ENCODE measurements at regions not wholly inside any gene's neighbourhood (a gene's known extent, or its start where the extent isn't known, plus 50 kb on each side); places are given as distances from the start of the nearest gene placed in this dataset.

GRCh38 chr16:19948186-19949104 lies 63.8 kb upstream of the GPRC5B start:
- H3K36me3 ChIP-seq (ENCODE audit: control insufficient read depth in 2 of 4, insufficient read depth in 4 of 4, low read length in 3 of 4): no peaks in the 10 kb centered on the region; a peak in 1 of 8 replicates
- peak overlapping the region; percentile 8 for H3K56ac ChIP-seq (replicated peaks; ENCODE audit: insufficient read length, low read depth, low read length)
- peaks cover 1% of the 10 kb centered on the region; the same call in 1 of the 2 replicates for H3K23me2 ChIP-seq (ENCODE audit: low read depth, low read length)
- peak overlapping the region; percentile 76 for H3K27ac ChIP-seq (ENCODE audit: low read depth, low read length)
- peak overlapping the region; percentile 45 for H4K5ac ChIP-seq (ENCODE audit: insufficient read length, low read depth, low read length)
- peak overlapping the region; percentile 89 for H2BK5ac ChIP-seq (ENCODE audit: low read depth, low read length)
- H2BK12ac ChIP-seq (ENCODE audit: low read depth, low read length): peak overlapping the region; percentile 93
- 19% methylated on average over 8 of the region's 8 CpGs; no CpG with 5 or more reads in 1 of the 2 experiments for WGBS, 2 experiments (ENCODE audit: extremely low coverage in 1 of 2, insufficient coverage in 1 of 2, insufficient read length in 1 of 2, insufficient replicate concordance in 2 of 2, low coverage in 1 of 2, low lambda C conversion rate in 2 of 2, missing lambda C conversion rate in 1 of 2)
- no peak overlapping the region for H2AFZ ChIP-seq (ENCODE audit: low read length)
- no peak overlapping the region for H3K23ac ChIP-seq (ENCODE audit: insufficient read length)
- H3K4ac ChIP-seq (replicated peaks; ENCODE audit: insufficient read length, low read depth, low read length): no peak overlapping the region
- H3K27me3 ChIP-seq (replicated peaks in 1 of 4; ENCODE audit: control insufficient read depth in 3 of 4, extremely low read depth in 1 of 4, insufficient read depth in 3 of 4, low read length in 3 of 4): peaks cover 0 to 2% (median 0%) of the 10 kb centered on the region in 4 experiments; a peak in 1 of 7 replicates
- no peaks in the 10 kb centered on the region for H3K79me1 ChIP-seq (ENCODE audit: low read depth, low read length)
- H4K8ac ChIP-seq (ENCODE audit: extremely low read depth, insufficient read depth, low read length): no peak overlapping the region
- peak overlapping the region; percentile 18 to 52; a peak in 3 of 4 replicates for H3K4me2 ChIP-seq (ENCODE audit: insufficient read depth in 1 of 2, low read depth in 2 of 2, low read length in 2 of 2)
- H3K9ac ChIP-seq (replicated peaks in 1 of 4; ENCODE audit: extremely low read depth in 1 of 4, low read depth in 3 of 4, low read length in 3 of 4): no peak overlapping the region; a peak in 1 of 7 replicates
- DNase-seq (ENCODE audit: low read depth in 1 of 2, low spot score in 2 of 2) (peak; percentile 67 to 74), FAIRE-seq (peak; percentile 97)
- H3K18ac ChIP-seq (ENCODE audit: extremely low read depth, low read length): peak overlapping the region; percentile 79
- H3K4me3 ChIP-seq (ENCODE audit: extremely low read depth in 1 of 4, insufficient read depth in 2 of 4, low read depth in 3 of 4, low read length in 4 of 4): peak overlapping the region in 1 of 4 experiments; percentile 27; a peak in 1 of 8 replicates
- ChIA-PET POLR2A (ENCODE audit: partially characterized antibody) (interaction anchor here (0.8 kb wide), 1 partner anchor 10 kb away, joined by 3 read pairs; no protein-coding TSS in a partner anchor), CTCF (ENCODE audit: partially characterized antibody) (interaction anchor here (0.6 to 2.5 kb wide), 9 partner anchors 10 to 413 kb away, joined by 3 to 9 read pairs (median 4); no protein-coding TSS in a partner anchor)
- H3K4me1 ChIP-seq (replicated peaks in 1 of 4; ENCODE audit: control insufficient read depth in 3 of 4, insufficient read depth in 4 of 4, low read length in 3 of 4): peaks cover 7 to 15% (median 11%) of the 10 kb centered on the region in 4 experiments
- peak overlapping the region; percentile 89 for H2BK120ac ChIP-seq (replicated peaks; ENCODE audit: low read depth, low read length)
- no peaks in the 10 kb centered on the region for H3K9me3 ChIP-seq (ENCODE audit: insufficient read depth in 2 of 2, low read depth in 1 of 2, low read length in 1 of 2)
- H3K14ac ChIP-seq (ENCODE audit: insufficient read length): no peak overlapping the region
- peak overlapping the region; percentile 84; the same call in 1 of the 2 replicates for H2BK20ac ChIP-seq (ENCODE audit: low read length)
- H2BK15ac ChIP-seq (ENCODE audit: low read length): no peak overlapping the region
- H2AK5ac ChIP-seq (ENCODE audit: low read depth, low read length): 0 out of 2 replicates have a peak overlapping the region, but pooled peaks have one; percentile 34
- H3K79me2 ChIP-seq (ENCODE audit: control insufficient read depth in 1 of 2, insufficient read depth in 2 of 2, low read length in 2 of 2): no peaks in the 10 kb centered on the region
- peak overlapping the region; percentile 78 for H4K91ac ChIP-seq (replicated peaks; ENCODE audit: insufficient read length, low read length)
- no peaks in the 10 kb centered on the region for H4K20me1 ChIP-seq (replicated peaks in 1 of 2; ENCODE audit: control insufficient read depth in 1 of 2, insufficient read depth in 2 of 2, low read length in 2 of 2)
- TF ChIP-seq POU5F1 (IDR thresholded peaks at IDR 0.05; ENCODE audit: low read depth, low read length): 0 out of 2 replicates have a peak, but pooled peaks have one; percentile 67
- TF ChIP-seq RBBP5 (IDR thresholded peaks at IDR 0.05; ENCODE audit: borderline replicate concordance, low read depth, low read length): peak; percentile 40; the same call in 1 of the 2 replicates
- no peak for TF ChIP-seq ZNF274 (IDR thresholded peaks at IDR 0.05; ENCODE audit: borderline replicate concordance, extremely low read depth, low read length)

All from H1 (cell line).